ENCODE measurements at regions not wholly inside any gene's neighbourhood (a gene's known extent, or its start where the extent isn't known, plus 50 kb on each side); places are given as distances from the start of the nearest gene placed in this dataset.
"Not testable (repeated sequence)": the region's sequence is repeated elsewhere in the genome, so short reads cannot be mapped to it uniquely, and the experiment has no call there.

GRCh38 chr3:39558775-39559306 is 91.4 kb downstream of the MOBP start:
- DNase-seq (no peak), ATAC-seq (no peak)
- Mint-ChIP-seq H3K4me3 (no peak overlapping the region), H3K9me3 (peaks cover 5% of the 10 kb centered on the region), H3K4me1 (no peaks in the 10 kb centered on the region), H3K27me3 (peaks cover 6% of the 10 kb centered on the region), H3K27ac (no peak overlapping the region), H3K36me3 (ENCODE audit: low read depth) (no peaks in the 10 kb centered on the region)

GRCh38 chr3:39559543-39559942 is 92.1 kb downstream of the MOBP start:
- H3K27me3 Mint-ChIP-seq, result peaks cover 6% of the 10 kb centered on the region
- ATAC-seq, result no peak
- no peak overlapping the region for H3K27ac Mint-ChIP-seq
- no peaks in the 10 kb centered on the region for H3K36me3 Mint-ChIP-seq (ENCODE audit: low read depth)
- H3K4me1 Mint-ChIP-seq, result no peaks in the 10 kb centered on the region
- H3K4me3 Mint-ChIP-seq, result no peak overlapping the region
- no peak for DNase-seq
- no peaks in the 10 kb centered on the region for H3K9me3 Mint-ChIP-seq

- Mint-ChIP-seq H3K4me1 (no peaks in the 10 kb centered on the region), H3K4me3 (no peak overlapping the region), H3K9me3 (no peaks in the 10 kb centered on the region), H3K36me3 (ENCODE audit: low read depth) (no peaks in the 10 kb centered on the region), H3K27ac (no peak overlapping the region), H3K27me3 (peaks cover 2% of the 10 kb centered on the region)
- ATAC-seq, result no peak
- DNase-seq, result no peak
Measured at GRCh38 chr3:39568508-39568907, 101.0 kb downstream of the MOBP start.

GRCh38 chr3:39569095-39569494 is 101.6 kb downstream of the MOBP start:
- H3K36me3 Mint-ChIP-seq (ENCODE audit: low read depth), result no peaks in the 10 kb centered on the region
- peaks cover 2% of the 10 kb centered on the region for H3K27me3 Mint-ChIP-seq
- ATAC-seq, result no peak
- no peak overlapping the region for H3K4me3 Mint-ChIP-seq
- no peak for DNase-seq
- H3K9me3 Mint-ChIP-seq, result no peaks in the 10 kb centered on the region
- H3K4me1 Mint-ChIP-seq, result no peaks in the 10 kb centered on the region
- no peak overlapping the region for H3K27ac Mint-ChIP-seq

- DNase-seq, result no peak
- no peaks in the 10 kb centered on the region for H3K4me1 Mint-ChIP-seq
- no peaks in the 10 kb centered on the region for H3K9me3 Mint-ChIP-seq
- no peaks in the 10 kb centered on the region for H3K36me3 Mint-ChIP-seq (ENCODE audit: low read depth)
- H3K27me3 Mint-ChIP-seq, result no peaks in the 10 kb centered on the region
- no peak for ATAC-seq
- H3K27ac Mint-ChIP-seq, result no peak overlapping the region
- no peak overlapping the region for H3K4me3 Mint-ChIP-seq
Measured at GRCh38 chr3:39573392-39573791, 105.9 kb downstream of the MOBP start.

GRCh38 chr3:39577541-39577940 is 110.1 kb downstream of the MOBP start:
- Mint-ChIP-seq H3K36me3 (ENCODE audit: low read depth) (no peaks in the 10 kb centered on the region), H3K4me3 (no peak overlapping the region), H3K9me3 (no peaks in the 10 kb centered on the region), H3K4me1 (no peaks in the 10 kb centered on the region), H3K27ac (no peak overlapping the region), H3K27me3 (peaks cover 4% of the 10 kb centered on the region)
- ATAC-seq (no peak), DNase-seq (no peak)

- not testable (repeated sequence) for H3K36me3 Mint-ChIP-seq (ENCODE audit: low read depth); H3K4me1 Mint-ChIP-seq; H3K27me3 Mint-ChIP-seq; H3K4me3 Mint-ChIP-seq; DNase-seq; H3K27ac Mint-ChIP-seq; H3K9me3 Mint-ChIP-seq; ATAC-seq
Measured at GRCh38 chr3:39586215-39586614, 118.7 kb downstream of the MOBP start.

GRCh38 chr3:39587113-39587512 is 119.6 kb downstream of the MOBP start:
- Mint-ChIP-seq H3K4me1 (no peaks in the 10 kb centered on the region), H3K36me3 (ENCODE audit: low read depth) (peaks cover 2% of the 10 kb centered on the region), H3K4me3 (no peak overlapping the region), H3K27me3 (peaks cover 8% of the 10 kb centered on the region), H3K27ac (no peak overlapping the region), H3K9me3 (peaks cover 5% of the 10 kb centered on the region)
- ATAC-seq (no peak), DNase-seq (no peak)

- no peak for ATAC-seq
- no peaks in the 10 kb centered on the region for H3K4me1 Mint-ChIP-seq
- DNase-seq, result no peak
- no peaks in the 10 kb centered on the region for H3K9me3 Mint-ChIP-seq
- no peak overlapping the region for H3K27ac Mint-ChIP-seq
- H3K36me3 Mint-ChIP-seq (ENCODE audit: low read depth), result no peaks in the 10 kb centered on the region
- H3K27me3 Mint-ChIP-seq, result no peaks in the 10 kb centered on the region
- H3K4me3 Mint-ChIP-seq, result no peak overlapping the region
Measured at GRCh38 chr3:39590806-39591205, 123.3 kb downstream of the MOBP start.

- ATAC-seq, result no peak
- H3K27me3 Mint-ChIP-seq, result no peaks in the 10 kb centered on the region
- H3K4me3 Mint-ChIP-seq, result no peak overlapping the region
- H3K4me1 Mint-ChIP-seq, result no peaks in the 10 kb centered on the region
- no peak overlapping the region for H3K27ac Mint-ChIP-seq
- no peaks in the 10 kb centered on the region for H3K9me3 Mint-ChIP-seq
- no peaks in the 10 kb centered on the region for H3K36me3 Mint-ChIP-seq (ENCODE audit: low read depth)
- no peak for DNase-seq
Measured at GRCh38 chr3:39592311-39593050, 125.0 kb downstream of the MOBP start.

- no peaks in the 10 kb centered on the region for H3K4me1 Mint-ChIP-seq
- ATAC-seq (no peak), DNase-seq (no peak)
- H3K9me3 Mint-ChIP-seq, result no peaks in the 10 kb centered on the region
- H3K27me3 Mint-ChIP-seq, result no peaks in the 10 kb centered on the region
- H3K27ac Mint-ChIP-seq, result no peak overlapping the region
- H3K4me3 Mint-ChIP-seq, result no peak overlapping the region
- H3K36me3 Mint-ChIP-seq (ENCODE audit: low read depth), result no peaks in the 10 kb centered on the region
Measured at GRCh38 chr3:39593341-39593740, 125.9 kb downstream of the MOBP start.

- Mint-ChIP-seq H3K27me3 (peaks cover 12% of the 10 kb centered on the region), H3K4me3 (no peak overlapping the region), H3K36me3 (ENCODE audit: low read depth) (no peaks in the 10 kb centered on the region), H3K4me1 (no peaks in the 10 kb centered on the region), H3K27ac (no peak overlapping the region), H3K9me3 (peaks cover 4% of the 10 kb centered on the region)
- ATAC-seq (no peak), DNase-seq (no peak)
Measured at GRCh38 chr3:39601241-39601640, 133.8 kb downstream of the MOBP start.

- no peak for ATAC-seq
- H3K27ac Mint-ChIP-seq, result no peak overlapping the region
- H3K4me1 Mint-ChIP-seq, result no peaks in the 10 kb centered on the region
- no peak for DNase-seq
- H3K4me3 Mint-ChIP-seq, result no peak overlapping the region
- peaks cover 12% of the 10 kb centered on the region for H3K27me3 Mint-ChIP-seq
- H3K9me3 Mint-ChIP-seq, result peaks cover 4% of the 10 kb centered on the region
- no peaks in the 10 kb centered on the region for H3K36me3 Mint-ChIP-seq (ENCODE audit: low read depth)
Measured at GRCh38 chr3:39605837-39606236, 138.4 kb downstream of the MOBP start.

GRCh38 chr3:39626198-39626597 is 158.7 kb downstream of the MOBP start:
- H3K4me3 Mint-ChIP-seq, result no peak overlapping the region
- H3K9me3 Mint-ChIP-seq, result peaks cover 12% of the 10 kb centered on the region
- no peaks in the 10 kb centered on the region for H3K4me1 Mint-ChIP-seq
- no peak overlapping the region for H3K27ac Mint-ChIP-seq
- ATAC-seq (no peak), DNase-seq (no peak)
- peaks cover 15% of the 10 kb centered on the region for H3K27me3 Mint-ChIP-seq
- no peaks in the 10 kb centered on the region for H3K36me3 Mint-ChIP-seq (ENCODE audit: low read depth)

- Mint-ChIP-seq H3K36me3 (ENCODE audit: low read depth) (no peaks in the 10 kb centered on the region), H3K4me3 (no peak overlapping the region), H3K27ac (no peak overlapping the region), H3K27me3 (peaks cover 7% of the 10 kb centered on the region), H3K4me1 (no peaks in the 10 kb centered on the region), H3K9me3 (peaks cover 10% of the 10 kb centered on the region)
- no peak for DNase-seq
- ATAC-seq, result no peak
Measured at GRCh38 chr3:39631136-39631535, 163.7 kb downstream of the MOBP start.

GRCh38 chr3:39637807-39638206 is 170.3 kb downstream of the MOBP start:
- ATAC-seq (no peak), DNase-seq (no peak)
- Mint-ChIP-seq H3K9me3 (peaks cover 4% of the 10 kb centered on the region), H3K4me1 (peaks cover 20% of the 10 kb centered on the region), H3K36me3 (ENCODE audit: low read depth) (no peaks in the 10 kb centered on the region), H3K27ac (no peak overlapping the region), H3K4me3 (no peak overlapping the region), H3K27me3 (peaks cover 7% of the 10 kb centered on the region)
